ENCODE measurements at regions not wholly inside any gene's neighbourhood (a gene's known extent, or its start where the extent isn't known, plus 50 kb on each side); places are given as distances from the start of the nearest gene placed in this dataset.

- DNase-seq (ENCODE audit: low read depth), result no peak
- no peak overlapping the region for H3K4me3 ChIP-seq (ENCODE audit: low read depth, low read length)
- TF ChIP-seq, protein P1, sequence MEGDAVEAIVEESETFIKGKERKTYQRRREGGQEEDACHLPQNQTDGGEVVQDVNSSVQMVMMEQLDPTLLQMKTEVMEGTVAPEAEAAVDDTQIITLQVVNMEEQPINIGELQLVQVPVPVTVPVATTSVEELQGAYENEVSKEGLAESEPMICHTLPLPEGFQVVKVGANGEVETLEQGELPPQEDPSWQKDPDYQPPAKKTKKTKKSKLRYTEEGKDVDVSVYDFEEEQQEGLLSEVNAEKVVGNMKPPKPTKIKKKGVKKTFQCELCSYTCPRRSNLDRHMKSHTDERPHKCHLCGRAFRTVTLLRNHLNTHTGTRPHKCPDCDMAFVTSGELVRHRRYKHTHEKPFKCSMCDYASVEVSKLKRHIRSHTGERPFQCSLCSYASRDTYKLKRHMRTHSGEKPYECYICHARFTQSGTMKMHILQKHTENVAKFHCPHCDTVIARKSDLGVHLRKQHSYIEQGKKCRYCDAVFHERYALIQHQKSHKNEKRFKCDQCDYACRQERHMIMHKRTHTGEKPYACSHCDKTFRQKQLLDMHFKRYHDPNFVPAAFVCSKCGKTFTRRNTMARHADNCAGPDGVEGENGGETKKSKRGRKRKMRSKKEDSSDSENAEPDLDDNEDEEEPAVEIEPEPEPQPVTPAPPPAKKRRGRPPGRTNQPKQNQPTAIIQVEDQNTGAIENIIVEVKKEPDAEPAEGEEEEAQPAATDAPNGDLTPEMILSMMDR (conservative IDR thresholded peaks at IDR 0.05; ENCODE audit: low read depth, low read length), result no peak
Observed at GRCh38 chr4:18931643-18932377, 910.3 kb upstream of the LCORL start.

DNA sequence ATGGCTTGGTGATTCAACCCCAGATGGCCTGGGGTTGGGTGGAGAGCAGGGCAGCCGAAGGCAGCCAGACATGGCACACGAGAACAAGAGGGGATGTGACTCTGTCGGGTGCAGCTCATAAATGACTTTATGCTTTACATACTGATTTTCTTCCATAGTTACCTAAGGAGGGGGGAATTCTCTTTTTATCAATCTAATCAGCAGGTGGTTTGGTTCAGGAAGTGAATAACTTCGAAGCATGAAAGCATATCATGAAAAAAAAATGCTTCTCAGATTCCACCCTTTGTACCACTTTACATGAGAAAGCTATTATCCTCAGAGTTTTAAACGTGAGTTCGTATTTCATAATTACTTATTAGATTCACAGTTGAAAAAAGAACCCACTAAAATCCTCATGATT, 908.9 kb upstream of the LCORL start:
- H3K4me3 ChIP-seq (ENCODE audit: low read depth, low read length), result no peak overlapping the region
- TF ChIP-seq, protein P1 (conservative IDR thresholded peaks at IDR 0.05; ENCODE audit: low read depth, low read length), result no peak
- no peak for DNase-seq (ENCODE audit: low read depth)

DNA sequence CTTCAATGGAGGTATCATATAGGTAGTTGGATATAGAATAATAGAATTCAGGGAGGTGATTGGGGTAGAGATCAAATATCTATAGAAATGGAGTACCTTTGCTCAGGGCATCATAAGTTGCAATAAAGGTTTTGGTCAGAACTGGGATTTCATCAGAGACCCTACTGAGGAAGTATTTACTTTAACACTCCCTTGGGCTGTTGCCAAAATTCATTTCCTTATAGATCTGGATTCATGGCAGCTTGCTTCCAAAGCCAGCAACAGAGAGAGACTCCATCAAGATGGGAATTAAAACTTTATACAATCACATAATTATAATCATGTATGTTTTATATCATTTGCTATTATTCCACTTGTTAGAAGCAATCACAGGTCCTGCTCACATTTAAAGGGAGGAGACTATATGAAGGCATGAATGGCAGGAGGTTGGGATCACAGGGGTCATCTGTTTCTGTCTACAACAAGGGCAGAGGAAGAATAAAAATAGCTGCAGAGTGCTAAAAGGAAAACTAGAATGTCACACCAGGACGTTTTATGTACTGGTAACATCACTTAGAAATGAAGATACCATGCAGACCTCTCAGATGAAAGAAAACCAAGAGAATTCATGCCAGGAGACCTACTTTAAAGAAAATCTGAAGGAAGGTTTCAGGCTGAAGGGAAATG, 902.1 kb upstream of the LCORL start:
- DNase-seq (ENCODE audit: low read depth), result no peak
- no peak overlapping the region for H3K4me3 ChIP-seq (ENCODE audit: low read depth, low read length)
- TF ChIP-seq, protein P1 (conservative IDR thresholded peaks at IDR 0.05; ENCODE audit: low read depth, low read length), result no peak

DNA sequence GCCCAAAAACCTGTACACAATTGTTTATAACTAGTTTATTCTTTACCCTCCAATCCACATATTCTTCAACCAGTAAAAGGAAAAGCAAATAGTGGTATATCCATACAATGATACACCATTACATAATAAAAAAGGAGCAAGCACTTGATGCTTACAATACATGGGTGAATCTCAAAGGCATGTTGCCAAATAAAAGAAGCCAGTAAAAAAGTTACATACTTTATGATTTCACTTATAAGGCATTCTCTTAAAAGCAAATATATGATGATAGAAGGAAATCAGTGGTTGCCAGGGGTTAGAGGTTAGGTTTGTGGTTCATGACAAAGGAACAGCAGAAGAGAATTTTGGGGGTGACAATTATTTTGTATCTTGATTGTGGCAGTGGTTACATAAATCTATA, 896.1 kb upstream of the LCORL start:
- no peak overlapping the region for H3K4me3 ChIP-seq (ENCODE audit: low read depth, low read length)
- DNase-seq (ENCODE audit: low read depth), result no peak
- TF ChIP-seq, protein P1 (conservative IDR thresholded peaks at IDR 0.05; ENCODE audit: low read depth, low read length), result no peak

- H3K4me3 ChIP-seq (ENCODE audit: low read depth, low read length), result no peak overlapping the region
- TF ChIP-seq, protein P1 (conservative IDR thresholded peaks at IDR 0.05; ENCODE audit: low read depth, low read length), result no peak
- DNase-seq (ENCODE audit: low read depth), result no peak
Observed at GRCh38 chr4:18914182-18914581, 892.6 kb upstream of the LCORL start.

- H3K4me3 ChIP-seq (ENCODE audit: low read depth, low read length), result no peak overlapping the region
- TF ChIP-seq, protein P1 (conservative IDR thresholded peaks at IDR 0.05; ENCODE audit: low read depth, low read length), result no peak
- no peak for DNase-seq (ENCODE audit: low read depth)
Observed at GRCh38 chr4:18894928-18895327, 873.4 kb upstream of the LCORL start.

DNA sequence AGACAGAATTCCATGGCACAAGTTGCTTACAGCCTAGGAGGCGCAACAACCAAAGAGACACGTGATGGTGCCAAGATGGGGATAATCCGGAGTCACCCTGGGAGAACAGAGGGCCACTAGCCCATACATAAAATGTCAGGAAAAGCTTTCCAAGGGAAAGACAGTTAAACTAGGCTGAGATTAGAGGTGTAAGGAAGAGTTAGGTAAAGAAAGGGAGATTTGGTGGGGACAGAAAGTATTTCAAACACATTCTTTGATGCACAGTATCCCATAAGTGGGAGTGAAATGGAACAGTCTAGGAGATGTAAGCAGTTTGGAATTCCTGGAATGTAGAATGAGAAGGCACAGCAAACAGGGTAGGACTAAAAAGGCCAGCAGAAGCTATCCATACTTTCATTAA, 860.9 kb upstream of the LCORL start:
- peak; percentile 84 for DNase-seq (ENCODE audit: low read depth)
- TF ChIP-seq, protein P1 (conservative IDR thresholded peaks at IDR 0.05; ENCODE audit: low read depth, low read length), result no peak
- no peak overlapping the region for H3K4me3 ChIP-seq (ENCODE audit: low read depth, low read length)
